GM10266 (cell line): ENCODE measurements at regions not wholly inside any gene's neighbourhood (a gene's known extent, or its start where the extent isn't known, plus 50 kb on each side); places are given as distances from the start of the nearest gene placed in this dataset.

ENCODE experiments used
- DNase-seq: peaks from one replicate; pipeline ENCODE4 v3.0.0; 2012; ENCODE audit errors: extremely low spot score
- CTCF ChIP-seq: IDR thresholded peaks from 2 replicates; pipeline ENCODE4 v1.5.1; 2012; ENCODE audit warnings: mild to moderate bottlenecking, low read depth; ENCODE audit not compliant: control insufficient read depth, insufficient read depth; ENCODE audit errors: missing control alignments

GRCh38 chr18:40841063-40841462 lies 1114.0 kb upstream of the PIK3C3 start:
- TF ChIP-seq CTCF = no peak
- no peak for DNase-seq

GRCh38 chr18:40832362-40832761 lies 1122.7 kb upstream of the PIK3C3 start:
- DNase-seq = no peak
- no peak for TF ChIP-seq CTCF

GRCh38 chr18:40824291-40824690 lies 1130.7 kb upstream of the PIK3C3 start:
- no peak for TF ChIP-seq CTCF
- no peak for DNase-seq

GRCh38 chr18:40821596-40822243 lies 1133.3 kb upstream of the PIK3C3 start:
- TF ChIP-seq CTCF = no peak
- DNase-seq = no peak

- TF ChIP-seq CTCF = no peak
- DNase-seq = no peak
Measured at GRCh38 chr18:40812981-40813515, 1142.0 kb upstream of the PIK3C3 start.

GRCh38 chr18:40810372-40810771 lies 1144.7 kb upstream of the PIK3C3 start:
- TF ChIP-seq CTCF = no peak
- DNase-seq = no peak

- DNase-seq = no peak
- no peak for TF ChIP-seq CTCF
Measured at GRCh38 chr18:40789286-40789685, 1165.7 kb upstream of the PIK3C3 start.
